Mesendoderm (in vitro differentiated cells): ENCODE measurements at regions not wholly inside any gene's neighbourhood (a gene's known extent, or its start where the extent isn't known, plus 50 kb on each side); places are given as distances from the start of the nearest gene placed in this dataset.
A peak's percentile ranks its signal among the peaks of the same experiment; 100 is the strongest.

Experiments
- DNase-seq: peaks from one replicate; pipeline ENCODE4 v3.0.0; 2013
- H2AK5ac ChIP-seq: 2 replicates; pipeline ENCODE4 v1.6.1; 2013; ENCODE audit warnings: low read length, inconsistent platforms
- H2BK120ac ChIP-seq: 2 replicates; pipeline ENCODE4 v1.6.1; 2013; ENCODE audit warnings: low read depth, mild to moderate bottlenecking, low read length, moderate library complexity, mixed read lengths
- H2BK15ac ChIP-seq: replicated peaks from 2 replicates; pipeline ENCODE4 v1.6.1; 2013; ENCODE audit warnings: low read depth, mild to moderate bottlenecking, moderate library complexity
- H2BK5ac ChIP-seq: 2 replicates; pipeline ENCODE4 v1.6.1; 2013; ENCODE audit warnings: low read length, inconsistent platforms
- H3K18ac ChIP-seq: 2 replicates; pipeline ENCODE4 v1.6.1; 2013; ENCODE audit warnings: mild to moderate bottlenecking, low read length, mixed read lengths
- H3K23ac ChIP-seq: one replicate; pipeline ENCODE4 v1.6.1; 2013; ENCODE audit warnings: low read length
- H3K27ac ChIP-seq: 2 replicates; pipeline ENCODE4 v1.5.1; 2013; ENCODE audit warnings: low read depth, mild to moderate bottlenecking, inconsistent platforms, low read length, moderate library complexity
- H3K27me3 ChIP-seq: 2 replicates; pipeline ENCODE4 v1.6.1; 2013; ENCODE audit warnings: low read length, control low read depth, mild to moderate bottlenecking, inconsistent platforms; ENCODE audit not compliant: insufficient read depth, poor library complexity
- H3K36me3 ChIP-seq: 2 replicates; pipeline ENCODE4 v1.6.1; 2013; ENCODE audit warnings: low read length, inconsistent platforms; ENCODE audit not compliant: control insufficient read depth, insufficient read depth
- H3K4ac ChIP-seq: one replicate; pipeline ENCODE4 v1.6.1; 2013; ENCODE audit warnings: low read depth, mild to moderate bottlenecking, low read length, moderate library complexity
- H3K4me1 ChIP-seq: 2 replicates; pipeline ENCODE4 v1.6.1; 2013; ENCODE audit warnings: low read depth, low read length, inconsistent platforms; ENCODE audit not compliant: control insufficient read depth
- H3K4me2 ChIP-seq: 2 replicates; pipeline ENCODE4 v1.6.1; 2013; ENCODE audit warnings: low read length
- H3K4me3 ChIP-seq: 2 replicates; pipeline ENCODE4 v1.5.1; 2013; ENCODE audit warnings: mild to moderate bottlenecking, low read length
- H3K56ac ChIP-seq: one replicate; pipeline ENCODE4 v1.6.1; 2013; ENCODE audit warnings: low read length
- H3K79me1 ChIP-seq: 2 replicates; pipeline ENCODE4 v1.6.1; 2013; ENCODE audit warnings: low read length, inconsistent platforms
- H3K79me2 ChIP-seq: 2 replicates; pipeline ENCODE4 v1.6.1; 2013; ENCODE audit warnings: mild to moderate bottlenecking, low read length; ENCODE audit not compliant: control insufficient read depth, insufficient read depth
- H3K9ac ChIP-seq: 2 replicates; pipeline ENCODE4 v1.6.1; 2013; ENCODE audit warnings: low read length, inconsistent platforms
- H4K5ac ChIP-seq: one replicate; pipeline ENCODE4 v1.6.1; 2013; ENCODE audit warnings: low read length
- H4K8ac ChIP-seq: one replicate; pipeline ENCODE4 v1.6.1; 2013; ENCODE audit warnings: low read depth, mild to moderate bottlenecking, control low read depth, low read length, moderate library complexity
- WGBS: extraction: QIAGEN DNeasy Blood & Tissue Kit; methylation state at CpG from one replicate; pipeline ENCODE4 v1.1.7; 2013; ENCODE audit warnings: low lambda C conversion rate, missing lambda C conversion rate; ENCODE audit not compliant: insufficient coverage; ENCODE audit errors: extremely low coverage; 5-methylcytosine and 5-hydroxymethylcytosine counted together

DNA sequence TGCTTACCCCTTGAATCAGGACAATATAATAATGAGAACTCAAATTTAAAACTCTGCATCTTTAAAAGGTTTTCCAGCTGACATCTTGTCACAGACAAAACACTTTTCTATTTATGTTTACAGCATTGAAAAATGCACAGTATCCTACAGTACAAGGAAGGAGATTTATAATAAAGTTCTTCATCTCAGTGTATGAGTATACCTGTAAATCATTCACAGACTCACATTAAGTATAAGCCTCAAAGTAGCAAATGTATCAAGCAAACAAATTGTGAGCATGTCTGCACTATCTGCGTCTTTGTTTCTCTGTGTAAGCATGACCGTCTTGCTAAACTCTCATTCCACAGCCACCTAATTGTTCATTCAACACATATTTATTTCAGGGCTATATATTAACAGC lies 52.8 kb downstream of the PPP1R2C start:
- H2BK15ac ChIP-seq: no peak overlapping the region
- no peak overlapping the region for H4K8ac ChIP-seq
- H2BK5ac ChIP-seq: no peak overlapping the region
- H2AK5ac ChIP-seq: no peak overlapping the region
- H3K36me3 ChIP-seq: no peaks in the 10 kb centered on the region
- no peak overlapping the region for H3K56ac ChIP-seq
- no peak overlapping the region for H3K23ac ChIP-seq
- H4K5ac ChIP-seq: no peak overlapping the region
- H3K27me3 ChIP-seq: no peaks in the 10 kb centered on the region
- no peaks in the 10 kb centered on the region for H3K79me1 ChIP-seq
- H3K4me3 ChIP-seq: no peak overlapping the region
- no peak overlapping the region for H3K4ac ChIP-seq
- DNase-seq: no peak
- H3K4me2 ChIP-seq: no peak overlapping the region
- no peak overlapping the region for H3K18ac ChIP-seq
- WGBS: no CpG with 5 or more reads among the region's 2 CpGs
- no peaks in the 10 kb centered on the region for H3K4me1 ChIP-seq
- H3K27ac ChIP-seq: no peak overlapping the region
- no peak overlapping the region for H2BK120ac ChIP-seq
- no peaks in the 10 kb centered on the region for H3K79me2 ChIP-seq
- H3K9ac ChIP-seq: no peak overlapping the region

GRCh38 chrX:42720209-42720608 lies 57.8 kb downstream of the PPP1R2C start:
- Histone ChIP-seq H3K4me1 (no peaks in the 10 kb centered on the region), H3K18ac (no peak overlapping the region), H4K8ac (no peak overlapping the region), H3K4ac (no peak overlapping the region), H3K4me3 (no peak overlapping the region), H3K27me3 (no peaks in the 10 kb centered on the region), H3K27ac (no peak overlapping the region), H3K23ac (no peak overlapping the region), H3K79me1 (no peaks in the 10 kb centered on the region), H4K5ac (no peak overlapping the region), H2AK5ac (no peak overlapping the region), H3K36me3 (no peaks in the 10 kb centered on the region), H2BK15ac (no peak overlapping the region), H3K9ac (no peak overlapping the region), H3K4me2 (no peak overlapping the region), H2BK120ac (no peak overlapping the region), H3K79me2 (no peaks in the 10 kb centered on the region), H2BK5ac (no peak overlapping the region), H3K56ac (no peak overlapping the region)
- no CpG with 5 or more reads among the region's 4 CpGs for WGBS
- no peak for DNase-seq

- H3K9ac ChIP-seq: no peak overlapping the region
- H4K5ac ChIP-seq: no peak overlapping the region
- H3K27ac ChIP-seq: no peak overlapping the region
- no peaks in the 10 kb centered on the region for H3K79me1 ChIP-seq
- H3K18ac ChIP-seq: no peak overlapping the region
- no peak overlapping the region for H3K4ac ChIP-seq
- H3K4me1 ChIP-seq: no peaks in the 10 kb centered on the region
- no CpG with 5 or more reads among the region's 8 CpGs for WGBS
- no peak overlapping the region for H2AK5ac ChIP-seq
- no peak for DNase-seq
- H3K36me3 ChIP-seq: no peaks in the 10 kb centered on the region
- H3K56ac ChIP-seq: no peak overlapping the region
- no peak overlapping the region for H3K4me3 ChIP-seq
- H3K79me2 ChIP-seq: no peaks in the 10 kb centered on the region
- H3K27me3 ChIP-seq: no peaks in the 10 kb centered on the region
- no peak overlapping the region for H2BK15ac ChIP-seq
- H3K23ac ChIP-seq: no peak overlapping the region
- no peak overlapping the region for H3K4me2 ChIP-seq
- H2BK5ac ChIP-seq: no peak overlapping the region
- H2BK120ac ChIP-seq: no peak overlapping the region
- H4K8ac ChIP-seq: no peak overlapping the region
These were observed 62.2 kb downstream of the PPP1R2C start for GRCh38 chrX:42715701-42716262.

DNA sequence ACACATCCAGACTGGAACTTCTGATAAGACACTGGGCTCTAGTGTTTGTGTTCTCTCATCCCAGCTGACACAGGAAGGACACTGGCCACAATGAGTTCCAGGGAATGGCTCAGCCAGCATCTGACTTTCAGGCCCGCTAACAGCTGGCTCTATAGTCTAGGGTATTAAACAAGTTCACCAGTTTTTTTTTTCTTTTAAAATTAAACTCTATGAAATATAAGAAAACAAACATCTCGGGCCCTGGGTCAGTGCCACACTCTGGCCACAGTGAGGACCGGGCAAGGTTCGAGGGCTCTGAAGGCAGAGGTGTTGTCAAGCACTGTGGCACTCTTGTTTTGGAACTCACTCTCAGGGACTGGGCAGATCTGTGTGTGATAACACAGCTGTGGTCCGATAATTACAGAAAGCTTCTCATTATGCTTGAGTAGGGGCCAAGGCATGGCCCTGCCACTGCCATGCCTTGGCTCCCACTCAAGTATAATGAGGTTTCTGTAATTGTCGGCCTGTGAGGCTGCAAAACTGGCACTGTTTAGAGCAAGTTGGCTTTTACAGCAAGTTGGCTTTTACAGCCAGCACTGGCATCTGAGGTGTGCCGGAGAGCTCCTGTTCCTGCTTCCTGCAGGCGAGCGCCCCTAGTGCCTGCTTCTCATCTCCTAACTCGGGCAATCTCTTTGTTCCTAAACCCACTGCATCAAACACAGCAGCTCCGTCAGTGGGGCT lies 62.8 kb downstream of the PPP1R2C start:
- no peak overlapping the region for H2BK15ac ChIP-seq
- no peak overlapping the region for H3K4ac ChIP-seq
- no peak overlapping the region for H2BK120ac ChIP-seq
- peak overlapping the region; percentile 60 for H3K18ac ChIP-seq
- H3K27me3 ChIP-seq: no peaks in the 10 kb centered on the region
- H3K9ac ChIP-seq: no peak overlapping the region
- no peak overlapping the region for H3K4me2 ChIP-seq
- H4K5ac ChIP-seq: no peak overlapping the region
- H3K4me3 ChIP-seq: no peak overlapping the region
- H4K8ac ChIP-seq: no peak overlapping the region
- peak overlapping the region; percentile 50 for H3K56ac ChIP-seq
- no peak overlapping the region for H2AK5ac ChIP-seq
- peak; percentile 79 for DNase-seq
- no peak overlapping the region for H2BK5ac ChIP-seq
- H3K4me1 ChIP-seq: no peaks in the 10 kb centered on the region
- no peaks in the 10 kb centered on the region for H3K79me1 ChIP-seq
- WGBS: no CpG with 5 or more reads among the region's 11 CpGs
- no peaks in the 10 kb centered on the region for H3K36me3 ChIP-seq
- H3K79me2 ChIP-seq: no peaks in the 10 kb centered on the region
- H3K27ac ChIP-seq: no peak overlapping the region
- no peak overlapping the region for H3K23ac ChIP-seq

GRCh38 chrX:42710452-42710851 lies 67.5 kb downstream of the PPP1R2C start:
- Histone ChIP-seq H3K79me1 (no peaks in the 10 kb centered on the region), H3K4ac (no peak overlapping the region), H3K56ac (no peak overlapping the region), H2AK5ac (no peak overlapping the region), H3K9ac (no peak overlapping the region), H3K27ac (no peak overlapping the region), H3K27me3 (no peaks in the 10 kb centered on the region), H2BK5ac (no peak overlapping the region), H3K4me2 (no peak overlapping the region), H3K23ac (no peak overlapping the region), H4K5ac (no peak overlapping the region), H4K8ac (no peak overlapping the region), H3K79me2 (no peaks in the 10 kb centered on the region), H2BK15ac (no peak overlapping the region), H2BK120ac (no peak overlapping the region), H3K4me1 (no peaks in the 10 kb centered on the region), H3K4me3 (no peak overlapping the region), H3K18ac (no peak overlapping the region), H3K36me3 (no peaks in the 10 kb centered on the region)
- WGBS: no CpG with 5 or more reads among the region's 2 CpGs
- DNase-seq: no peak

- H3K4me1 ChIP-seq: no peaks in the 10 kb centered on the region
- H2AK5ac ChIP-seq: no peak overlapping the region
- no peak overlapping the region for H2BK5ac ChIP-seq
- no peak overlapping the region for H3K27ac ChIP-seq
- H3K56ac ChIP-seq: no peak overlapping the region
- H3K27me3 ChIP-seq: no peaks in the 10 kb centered on the region
- no peak overlapping the region for H3K4ac ChIP-seq
- H2BK120ac ChIP-seq: no peak overlapping the region
- H3K79me1 ChIP-seq: no peaks in the 10 kb centered on the region
- H3K4me3 ChIP-seq: no peak overlapping the region
- no peak overlapping the region for H3K18ac ChIP-seq
- H3K79me2 ChIP-seq: no peaks in the 10 kb centered on the region
- no peak overlapping the region for H2BK15ac ChIP-seq
- H3K4me2 ChIP-seq: no peak overlapping the region
- H3K23ac ChIP-seq: no peak overlapping the region
- H3K36me3 ChIP-seq: no peaks in the 10 kb centered on the region
- WGBS: no CpG with 5 or more reads among the region's 2 CpGs
- H3K9ac ChIP-seq: no peak overlapping the region
- H4K8ac ChIP-seq: no peak overlapping the region
- H4K5ac ChIP-seq: no peak overlapping the region
- DNase-seq: no peak
These were observed 69.7 kb downstream of the PPP1R2C start for GRCh38 chrX:42708222-42708621.
